GM18909 (cell line): ENCODE measurements at regions not wholly inside any gene's neighbourhood (a gene's known extent, or its start where the extent isn't known, plus 50 kb on each side); places are given as distances from the start of the nearest gene placed in this dataset.

Experiments
- ATAC-seq: cut with Tn5 transposase; IDR thresholded peaks from one replicate; pipeline ENCODE4 v1.9.1; 2021; ENCODE audit warnings: mild to moderate bottlenecking; ENCODE audit not compliant: unreplicated experiment, poor library complexity

GRCh38 chr3:18054625-18055024 lies 312.2 kb upstream of the TBC1D5 start:
- ATAC-seq, result no peak

- ATAC-seq, result no peak
These were observed 308.9 kb upstream of the TBC1D5 start for GRCh38 chr3:18051306-18051705.

- ATAC-seq, result no peak
These were observed 306.7 kb upstream of the TBC1D5 start for GRCh38 chr3:18049096-18049495.

- no peak for ATAC-seq
These were observed 304.6 kb upstream of the TBC1D5 start for GRCh38 chr3:18047052-18047451.

GRCh38 chr3:18046131-18046915 lies 303.9 kb upstream of the TBC1D5 start:
- ATAC-seq, result no peak

- ATAC-seq, result no peak
These were observed 302.8 kb upstream of the TBC1D5 start for GRCh38 chr3:18044971-18045880.

GRCh38 chr3:18044191-18044590 lies 301.8 kb upstream of the TBC1D5 start:
- ATAC-seq, result no peak

GRCh38 chr3:18036450-18036815 lies 294.0 kb upstream of the TBC1D5 start:
- ATAC-seq, result no peak

GRCh38 chr3:18035641-18036449 lies 293.4 kb upstream of the TBC1D5 start:
- no peak for ATAC-seq

GRCh38 chr3:18033581-18034108 lies 291.2 kb upstream of the TBC1D5 start:
- no peak for ATAC-seq

- ATAC-seq, result no peak
These were observed 288.0 kb upstream of the TBC1D5 start for GRCh38 chr3:18030371-18030870.

GRCh38 chr3:18027161-18027939 lies 284.9 kb upstream of the TBC1D5 start:
- ATAC-seq, result no peak

GRCh38 chr3:18024715-18025114 lies 282.3 kb upstream of the TBC1D5 start:
- ATAC-seq, result peak; percentile 46

GRCh38 chr3:18019161-18019495 lies 276.7 kb upstream of the TBC1D5 start:
- ATAC-seq, result no peak

- ATAC-seq, result no peak
These were observed 276.2 kb upstream of the TBC1D5 start for GRCh38 chr3:18018491-18019160.

GRCh38 chr3:18016366-18016765 lies 273.9 kb upstream of the TBC1D5 start:
- ATAC-seq, result no peak

- ATAC-seq, result no peak
These were observed 270.5 kb upstream of the TBC1D5 start for GRCh38 chr3:18012933-18013332.

GRCh38 chr3:18012436-18012835 lies 270.0 kb upstream of the TBC1D5 start:
- no peak for ATAC-seq

- no peak for ATAC-seq
These were observed 269.0 kb upstream of the TBC1D5 start for GRCh38 chr3:18011387-18011786.
